Immature natural killer cell (primary cell): ENCODE measurements at regions not wholly inside any gene's neighbourhood (a gene's known extent, or its start where the extent isn't known, plus 50 kb on each side); places are given as distances from the start of the nearest gene placed in this dataset.

Source experiments
- DNase-seq, 3 donors: peaks; one replicate each; pipeline ENCODE4 v3.0.0; 2022; ENCODE audit warnings: mixed read lengths in 1 of 3
- H3K27ac Mint-ChIP-seq, 6 donors: one replicate each; pipeline ENCODE4 v1.8.0; 2020; ENCODE audit warnings: mixed read lengths in 6 of 6, mild to moderate bottlenecking in 5 of 6, inconsistent platforms in 4 of 6, moderate library complexity in 3 of 6
- H3K27me3 Mint-ChIP-seq, 3 donors: one replicate each; pipeline ENCODE4 v1.8.0; 2020 to 2021; ENCODE audit warnings: low read depth in 3 of 3, mild to moderate bottlenecking in 3 of 3, mixed read lengths in 3 of 3, moderate library complexity in 3 of 3, inconsistent platforms in 1 of 3
- H3K36me3 Mint-ChIP-seq, 3 donors: one replicate each; pipeline ENCODE4 v1.8.0; 2020; ENCODE audit warnings: mixed read lengths in 3 of 3, inconsistent platforms in 2 of 3, mild to moderate bottlenecking in 2 of 3
- H3K4me1 Mint-ChIP-seq, 2 donors: one replicate each; pipeline ENCODE4 v1.8.0; 2020; ENCODE audit warnings: inconsistent platforms in 2 of 2, mild to moderate bottlenecking in 2 of 2, mixed read lengths in 2 of 2, moderate library complexity in 1 of 2
- H3K4me3 Mint-ChIP-seq, 5 donors: one replicate each; pipeline ENCODE4 v1.8.0; 2020; ENCODE audit warnings: mild to moderate bottlenecking in 5 of 5, mixed read lengths in 5 of 5, inconsistent platforms in 3 of 5, moderate library complexity in 3 of 5
- H3K9me3 Mint-ChIP-seq, 6 donors: one replicate each; pipeline ENCODE4 v1.8.0; 2020; ENCODE audit warnings: mild to moderate bottlenecking in 6 of 6, mixed read lengths in 6 of 6, inconsistent platforms in 4 of 6, moderate library complexity in 3 of 6

- H3K4me1 Mint-ChIP-seq: peaks cover 6 to 13% of the 10 kb centered on the region in 2 donors
- H3K9me3 Mint-ChIP-seq: peaks cover 0 to 2% (median 0%) of the 10 kb centered on the region in 6 donors
- H3K27ac Mint-ChIP-seq: no peak overlapping the region
- no peak overlapping the region for H3K4me3 Mint-ChIP-seq
- peaks cover 4 to 5% (median 5%) of the 10 kb centered on the region in 3 donors for H3K27me3 Mint-ChIP-seq
- H3K36me3 Mint-ChIP-seq: no peaks in the 10 kb centered on the region
- DNase-seq: no peak
Measured at GRCh38 chr7:22584179-22584578, 84.2 kb upstream of the STEAP1B start.

GRCh38 chr7:22582863-22583622, 83.1 kb upstream of the STEAP1B start:
- Mint-ChIP-seq H3K36me3 (no peaks in the 10 kb centered on the region), H3K9me3 (peaks cover 0 to 2% (median 0%) of the 10 kb centered on the region in 6 donors), H3K4me1 (peaks cover 6 to 13% of the 10 kb centered on the region in 2 donors), H3K27me3 (peaks cover 0 to 5% (median 4%) of the 10 kb centered on the region in 3 donors), H3K4me3 (no peak overlapping the region), H3K27ac (no peak overlapping the region)
- no peak for DNase-seq

- peaks cover 0 to 10% (median 7%) of the 10 kb centered on the region in 3 donors for H3K27me3 Mint-ChIP-seq
- no peaks in the 10 kb centered on the region for H3K36me3 Mint-ChIP-seq
- no peak overlapping the region for H3K27ac Mint-ChIP-seq
- H3K9me3 Mint-ChIP-seq: peaks cover 0 to 2% (median 0%) of the 10 kb centered on the region in 6 donors
- DNase-seq: no peak
- no peaks in the 10 kb centered on the region for H3K4me1 Mint-ChIP-seq
- no peak overlapping the region for H3K4me3 Mint-ChIP-seq
Measured at GRCh38 chr7:22581099-22581498, 81.1 kb upstream of the STEAP1B start.

- Mint-ChIP-seq H3K9me3 (peaks cover 0 to 4% (median 0%) of the 10 kb centered on the region in 6 donors), H3K4me1 (no peaks in the 10 kb centered on the region), H3K27me3 (peaks cover 0 to 12% (median 9%) of the 10 kb centered on the region in 3 donors), H3K27ac (no peak overlapping the region), H3K4me3 (no peak overlapping the region), H3K36me3 (no peaks in the 10 kb centered on the region)
- no peak for DNase-seq
Measured at GRCh38 chr7:22579961-22580360, 80.0 kb upstream of the STEAP1B start.

GRCh38 chr7:22578007-22578733, 78.2 kb upstream of the STEAP1B start:
- peaks cover 0 to 4% (median 0%) of the 10 kb centered on the region in 6 donors for H3K9me3 Mint-ChIP-seq
- DNase-seq: no peak
- peaks cover 2 to 12% (median 9%) of the 10 kb centered on the region in 3 donors for H3K27me3 Mint-ChIP-seq
- no peak overlapping the region for H3K4me3 Mint-ChIP-seq
- no peaks in the 10 kb centered on the region for H3K36me3 Mint-ChIP-seq
- no peak overlapping the region for H3K27ac Mint-ChIP-seq
- H3K4me1 Mint-ChIP-seq: no peaks in the 10 kb centered on the region

- Mint-ChIP-seq H3K27me3 (peaks cover 3 to 12% (median 9%) of the 10 kb centered on the region in 3 donors), H3K36me3 (no peaks in the 10 kb centered on the region), H3K4me1 (no peaks in the 10 kb centered on the region), H3K4me3 (no peak overlapping the region), H3K9me3 (peaks cover 0 to 4% (median 0%) of the 10 kb centered on the region in 6 donors), H3K27ac (no peak overlapping the region)
- DNase-seq: no peak
Measured at GRCh38 chr7:22577470-22578001, 77.5 kb upstream of the STEAP1B start.

- no peaks in the 10 kb centered on the region for H3K4me1 Mint-ChIP-seq
- H3K27me3 Mint-ChIP-seq: peaks cover 3 to 12% (median 9%) of the 10 kb centered on the region in 3 donors
- no peak overlapping the region for H3K4me3 Mint-ChIP-seq
- DNase-seq: no peak
- no peak overlapping the region for H3K27ac Mint-ChIP-seq
- peaks cover 0 to 4% (median 0%) of the 10 kb centered on the region in 6 donors for H3K9me3 Mint-ChIP-seq
- H3K36me3 Mint-ChIP-seq: no peaks in the 10 kb centered on the region
Measured at GRCh38 chr7:22576612-22577469, 76.9 kb upstream of the STEAP1B start.

- Mint-ChIP-seq H3K4me1 (no peaks in the 10 kb centered on the region), H3K4me3 (no peak overlapping the region), H3K36me3 (no peaks in the 10 kb centered on the region), H3K9me3 (peaks cover 0 to 4% (median 0%) of the 10 kb centered on the region in 6 donors), H3K27me3 (peaks cover 3 to 15% (median 11%) of the 10 kb centered on the region in 3 donors), H3K27ac (no peak overlapping the region)
- DNase-seq: no peak
Measured at GRCh38 chr7:22574754-22575520, 74.9 kb upstream of the STEAP1B start.

GRCh38 chr7:22572937-22573336, 72.9 kb upstream of the STEAP1B start:
- Mint-ChIP-seq H3K4me3 (no peak overlapping the region), H3K36me3 (no peaks in the 10 kb centered on the region), H3K27me3 (peaks cover 3 to 11% (median 8%) of the 10 kb centered on the region in 3 donors), H3K27ac (no peak overlapping the region), H3K4me1 (no peaks in the 10 kb centered on the region), H3K9me3 (peaks cover 0 to 2% (median 0%) of the 10 kb centered on the region in 6 donors)
- DNase-seq: no peak

GRCh38 chr7:22572292-22572691, 72.3 kb upstream of the STEAP1B start:
- Mint-ChIP-seq H3K36me3 (no peaks in the 10 kb centered on the region), H3K4me3 (no peak overlapping the region), H3K27ac (no peak overlapping the region), H3K4me1 (no peaks in the 10 kb centered on the region), H3K9me3 (peaks cover 0 to 2% (median 0%) of the 10 kb centered on the region in 6 donors), H3K27me3 (peaks cover 3 to 8% (median 6%) of the 10 kb centered on the region in 3 donors)
- no peak for DNase-seq

- Mint-ChIP-seq H3K36me3 (no peaks in the 10 kb centered on the region), H3K27ac (no peak overlapping the region), H3K9me3 (peaks cover 0 to 2% (median 0%) of the 10 kb centered on the region in 6 donors), H3K4me1 (no peaks in the 10 kb centered on the region), H3K27me3 (peaks cover 3 to 8% (median 6%) of the 10 kb centered on the region in 3 donors), H3K4me3 (no peak overlapping the region)
- DNase-seq: no peak
Measured at GRCh38 chr7:22571766-22572165, 71.8 kb upstream of the STEAP1B start.

- H3K4me3 Mint-ChIP-seq: no peak overlapping the region
Measured at GRCh38 chr7:22569586-22570321, 69.8 kb upstream of the STEAP1B start.

More at GRCh38 chr7:22569586-22570321, 69.8 kb upstream of the STEAP1B start:
- Mint-ChIP-seq H3K36me3 (no peaks in the 10 kb centered on the region), H3K4me1 (no peaks in the 10 kb centered on the region), H3K27me3 (peaks cover 6 to 11% (median 7%) of the 10 kb centered on the region in 3 donors), H3K27ac (no peak overlapping the region), H3K9me3 (no peaks in the 10 kb centered on the region)
- DNase-seq: no peak
